Astrocyte (in vitro differentiated cells and primary cell): ENCODE measurements at regions not wholly inside any gene's neighbourhood (a gene's known extent, or its start where the extent isn't known, plus 50 kb on each side); places are given as distances from the start of the nearest gene placed in this dataset.
A peak's percentile ranks its signal among the peaks of the same experiment; 100 is the strongest.

Source experiments
- DNase-seq: peaks from one replicate; pipeline ENCODE4 v3.0.0-alpha.2; 2010; ENCODE audit warnings: low read depth
- FAIRE-seq: peaks from 2 replicates; lab custom pipeline; 2011; peaks lifted over from hg19 to GRCh38; lab: Jason Lieb, UNC
- H2AFZ ChIP-seq: 2 replicates; pipeline ENCODE4 v1.6.0; 2012; ENCODE audit warnings: low read depth, low read length, inconsistent platforms
- H3K27ac ChIP-seq: 2 replicates; pipeline ENCODE4 v1.5.1; 2011; ENCODE audit warnings: low read depth, low read length, inconsistent platforms
- H3K27me3 ChIP-seq: 2 replicates; pipeline ENCODE4 v1.6.0; 2011; ENCODE audit warnings: low read length, inconsistent platforms; ENCODE audit not compliant: insufficient read depth
- H3K36me3 ChIP-seq: 2 replicates; pipeline ENCODE4 v1.5.1; 2011; ENCODE audit warnings: low read length, inconsistent platforms; ENCODE audit not compliant: insufficient read depth
- H3K4me1 ChIP-seq: 2 replicates; pipeline ENCODE4 v1.5.1; 2011; ENCODE audit warnings: low read length, inconsistent platforms; ENCODE audit not compliant: insufficient read depth
- H3K4me2 ChIP-seq: 2 replicates; pipeline ENCODE4 v1.6.0; 2012; ENCODE audit warnings: low read length, inconsistent platforms
- H3K4me3 ChIP-seq: 2 replicates; pipeline ENCODE4 v1.5.1; 2011; ENCODE audit warnings: low read depth, mild to moderate bottlenecking, low read length, inconsistent platforms; ENCODE audit not compliant: insufficient read depth
- H3K79me2 ChIP-seq: 2 replicates; pipeline ENCODE4 v1.6.0; 2012; ENCODE audit warnings: mild to moderate bottlenecking, low read length, inconsistent platforms; ENCODE audit not compliant: insufficient read depth
- H3K9ac ChIP-seq: 2 replicates; pipeline ENCODE4 v1.6.0; 2012; ENCODE audit warnings: mild to moderate bottlenecking, low read length, inconsistent platforms
- H3K9me3 ChIP-seq: 2 replicates; pipeline ENCODE4 v1.5.1; 2012; ENCODE audit warnings: low read depth, mild to moderate bottlenecking, low read length, inconsistent platforms; ENCODE audit not compliant: insufficient read depth
- H4K20me1 ChIP-seq: 2 replicates; pipeline ENCODE4 v1.6.0; 2012; ENCODE audit warnings: low read length, inconsistent platforms; ENCODE audit not compliant: insufficient read depth
- H3K27ac Mint-ChIP-seq: one replicate; pipeline ENCODE4 v1.8.0; 2021; ENCODE audit warnings: mild to moderate bottlenecking, mixed read lengths; ENCODE audit not compliant: unreplicated experiment
- H3K27me3 Mint-ChIP-seq: one replicate; pipeline ENCODE4 v1.8.0; 2021; ENCODE audit warnings: low read depth, mixed read lengths; ENCODE audit not compliant: unreplicated experiment
- H3K36me3 Mint-ChIP-seq: one replicate; pipeline ENCODE4 v1.8.0; 2021; ENCODE audit warnings: low read depth, mixed read lengths; ENCODE audit not compliant: unreplicated experiment
- H3K4me1 Mint-ChIP-seq: one replicate; pipeline ENCODE4 v1.8.0; 2021; ENCODE audit warnings: low read depth, mixed read lengths; ENCODE audit not compliant: unreplicated experiment
- H3K4me3 Mint-ChIP-seq: one replicate; pipeline ENCODE4 v1.8.0; 2021; ENCODE audit warnings: mild to moderate bottlenecking, moderate library complexity, mixed read lengths; ENCODE audit not compliant: unreplicated experiment
- H3K9me3 Mint-ChIP-seq: one replicate; pipeline ENCODE4 v1.8.0; 2021; ENCODE audit warnings: mild to moderate bottlenecking, mixed read lengths; ENCODE audit not compliant: unreplicated experiment
- CTCF ChIP-seq: IDR thresholded peaks from 2 replicates; pipeline ENCODE4 v1.5.1; 2011; ENCODE audit warnings: low read depth, mild to moderate bottlenecking, inconsistent platforms, low read length, moderate library complexity; ENCODE audit not compliant: insufficient read depth
- EZH2 ChIP-seq: IDR thresholded peaks from 2 replicates; pipeline ENCODE4 v1.6.1; 2012; ENCODE audit warnings: mild to moderate bottlenecking, low read length, inconsistent platforms; ENCODE audit not compliant: insufficient read depth

- Mint-ChIP-seq H3K27me3 (no peaks in the 10 kb centered on the region), H3K4me1 (peaks cover 17% of the 10 kb centered on the region), H3K27ac (no peak overlapping the region), H3K36me3 (no peaks in the 10 kb centered on the region), H3K9me3 (no peaks in the 10 kb centered on the region), H3K4me3 (no peak overlapping the region)
- no peak for TF ChIP-seq CTCF
- no peak for TF ChIP-seq EZH2
- no peaks in the 10 kb centered on the region for H3K9me3 ChIP-seq
- no peaks in the 10 kb centered on the region for H3K79me2 ChIP-seq
- H3K4me1 ChIP-seq: peaks cover 3% of the 10 kb centered on the region
- no peak overlapping the region for H3K4me3 ChIP-seq
- H3K4me2 ChIP-seq: no peak overlapping the region
- no peaks in the 10 kb centered on the region for H3K36me3 ChIP-seq
- no peak overlapping the region for H3K9ac ChIP-seq
- peak overlapping the region; percentile 23 for H2AFZ ChIP-seq
- FAIRE-seq: no peak
- H4K20me1 ChIP-seq: no peaks in the 10 kb centered on the region
- DNase-seq: peak; percentile 0
- H3K27me3 ChIP-seq: no peaks in the 10 kb centered on the region
- H3K27ac ChIP-seq: no peak overlapping the region
Observed at GRCh38 chr6:25222006-25222678, 57.0 kb upstream of the CARMIL1 start.

- no peaks in the 10 kb centered on the region for H3K27me3 ChIP-seq
- peak; percentile 44 for DNase-seq
- H3K27ac ChIP-seq: no peak overlapping the region
- H2AFZ ChIP-seq: no peak overlapping the region
- no peaks in the 10 kb centered on the region for H4K20me1 ChIP-seq
- H3K9ac ChIP-seq: peak overlapping the region; percentile 47
- no peaks in the 10 kb centered on the region for H3K36me3 ChIP-seq
- H3K9me3 Mint-ChIP-seq: no peaks in the 10 kb centered on the region
- H3K4me2 ChIP-seq: peak overlapping the region; percentile 82
- peak overlapping the region; percentile 49 for H3K4me3 ChIP-seq
- FAIRE-seq: peak; percentile 83
- H3K4me1 Mint-ChIP-seq: peaks cover 18% of the 10 kb centered on the region
- no peaks in the 10 kb centered on the region for H3K9me3 ChIP-seq
- H3K4me3 Mint-ChIP-seq: no peak overlapping the region
- H3K27me3 Mint-ChIP-seq: no peaks in the 10 kb centered on the region
- no peaks in the 10 kb centered on the region for H3K79me2 ChIP-seq
- no peaks in the 10 kb centered on the region for H3K36me3 Mint-ChIP-seq
- peaks cover 3% of the 10 kb centered on the region for H3K4me1 ChIP-seq
- no peak for TF ChIP-seq EZH2
- peak; percentile 93 for TF ChIP-seq CTCF
- H3K27ac Mint-ChIP-seq: no peak overlapping the region
Observed at GRCh38 chr6:25223490-25223991, 55.6 kb upstream of the CARMIL1 start.

GRCh38 chr6:25224242-25224641 lies 54.9 kb upstream of the CARMIL1 start:
- H3K27me3 ChIP-seq: no peaks in the 10 kb centered on the region
- H3K4me1 ChIP-seq: peaks cover 8% of the 10 kb centered on the region
- no peak overlapping the region for H2AFZ ChIP-seq
- H3K4me1 Mint-ChIP-seq: peaks cover 23% of the 10 kb centered on the region
- no peak overlapping the region for H3K9ac ChIP-seq
- no peak for FAIRE-seq
- no peaks in the 10 kb centered on the region for H3K9me3 ChIP-seq
- H3K27ac Mint-ChIP-seq: no peak overlapping the region
- no peak for DNase-seq
- no peak overlapping the region for H3K4me3 ChIP-seq
- H4K20me1 ChIP-seq: no peaks in the 10 kb centered on the region
- no peaks in the 10 kb centered on the region for H3K9me3 Mint-ChIP-seq
- no peak overlapping the region for H3K4me2 ChIP-seq
- no peaks in the 10 kb centered on the region for H3K36me3 ChIP-seq
- no peaks in the 10 kb centered on the region for H3K27me3 Mint-ChIP-seq
- no peak overlapping the region for H3K27ac ChIP-seq
- TF ChIP-seq CTCF (no peak), EZH2 (no peak)
- no peaks in the 10 kb centered on the region for H3K79me2 ChIP-seq
- H3K4me3 Mint-ChIP-seq: no peak overlapping the region
- no peaks in the 10 kb centered on the region for H3K36me3 Mint-ChIP-seq
